ENCODE measurements at regions not wholly inside any gene's neighbourhood (a gene's known extent, or its start where the extent isn't known, plus 50 kb on each side); places are given as distances from the start of the nearest gene placed in this dataset.

DNA sequence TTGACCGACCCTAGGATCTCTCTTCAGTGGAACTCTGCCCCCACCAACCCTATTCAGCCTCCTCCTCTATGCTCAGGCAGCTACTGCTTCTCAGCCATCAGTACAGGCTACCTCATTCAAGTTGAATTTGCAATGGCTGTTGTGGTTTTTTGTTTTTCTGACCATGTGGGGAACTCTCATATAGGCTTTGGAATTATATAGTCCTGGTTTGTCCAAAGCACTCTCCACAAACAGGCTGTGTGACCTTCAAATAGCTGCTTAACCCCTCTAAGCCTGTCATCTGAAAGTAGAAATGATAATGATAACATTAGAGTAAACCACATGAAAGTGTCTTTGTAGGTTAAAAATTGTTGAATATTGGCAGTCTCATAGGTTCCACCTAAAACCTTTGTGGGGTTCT is 80.3 kb downstream of the UNC5CL start:
- TF ChIP-seq, protein P1, sequence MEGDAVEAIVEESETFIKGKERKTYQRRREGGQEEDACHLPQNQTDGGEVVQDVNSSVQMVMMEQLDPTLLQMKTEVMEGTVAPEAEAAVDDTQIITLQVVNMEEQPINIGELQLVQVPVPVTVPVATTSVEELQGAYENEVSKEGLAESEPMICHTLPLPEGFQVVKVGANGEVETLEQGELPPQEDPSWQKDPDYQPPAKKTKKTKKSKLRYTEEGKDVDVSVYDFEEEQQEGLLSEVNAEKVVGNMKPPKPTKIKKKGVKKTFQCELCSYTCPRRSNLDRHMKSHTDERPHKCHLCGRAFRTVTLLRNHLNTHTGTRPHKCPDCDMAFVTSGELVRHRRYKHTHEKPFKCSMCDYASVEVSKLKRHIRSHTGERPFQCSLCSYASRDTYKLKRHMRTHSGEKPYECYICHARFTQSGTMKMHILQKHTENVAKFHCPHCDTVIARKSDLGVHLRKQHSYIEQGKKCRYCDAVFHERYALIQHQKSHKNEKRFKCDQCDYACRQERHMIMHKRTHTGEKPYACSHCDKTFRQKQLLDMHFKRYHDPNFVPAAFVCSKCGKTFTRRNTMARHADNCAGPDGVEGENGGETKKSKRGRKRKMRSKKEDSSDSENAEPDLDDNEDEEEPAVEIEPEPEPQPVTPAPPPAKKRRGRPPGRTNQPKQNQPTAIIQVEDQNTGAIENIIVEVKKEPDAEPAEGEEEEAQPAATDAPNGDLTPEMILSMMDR (conservative IDR thresholded peaks at IDR 0.05 in 1 of 2, IDR thresholded peaks at IDR 0.05 in 1 of 2; ENCODE audit: extremely low read depth in 1 of 2, insufficient read depth in 1 of 2, low read depth in 1 of 2, low read length in 2 of 2), result no peak
- TF ChIP-seq EZH2 (IDR thresholded peaks at IDR 0.05; ENCODE audit: borderline replicate concordance, low read length), result no peak

Measured in mammary epithelial cell (primary cell).